Gastroesophageal sphincter (tissue), 4 donors: ENCODE measurements at regions not wholly inside any gene's neighbourhood (a gene's known extent, or its start where the extent isn't known, plus 50 kb on each side); places are given as distances from the start of the nearest gene placed in this dataset.

Experiments used
- ATAC-seq: fragments of 150-250 bp; one replicate; pipeline ENCODE4 v1.9.1; 2016; ENCODE audit warnings: mild to moderate bottlenecking, moderate library complexity
- H3K27ac ChIP-seq, 4 donors: fragments of 200-600 bp; sonication (generic) in 3 of 4; 1 replicate in 3 of 4; 2 replicates in 1 of 4; pipeline ENCODE4 v1.5.1; 2016 to 2019
- H3K27me3 ChIP-seq: fragments of 200-600 bp; sonication (generic); one replicate; pipeline ENCODE4 v1.5.1; 2019
- H3K36me3 ChIP-seq, 2 donors: fragments of 200-600 bp; sonication (generic); one replicate each; pipeline ENCODE4 v1.5.1; 2019; ENCODE audit warnings: control low read depth in 1 of 2
- H3K4me1 ChIP-seq, 3 donors: fragments of 200-600 bp; sonication (generic); 1 replicate in 2 of 3; 2 replicates in 1 of 3; pipeline ENCODE4 v1.5.1; 2016 to 2019; ENCODE audit warnings: control low read depth in 2 of 3
- H3K4me3 ChIP-seq, 2 donors: fragments of 200-600 bp; sonication (generic); one replicate each; pipeline ENCODE4 v1.5.1; 2019; ENCODE audit warnings: mild to moderate bottlenecking in 1 of 2, moderate library complexity in 1 of 2
- H3K9me3 ChIP-seq, 3 donors: fragments of 200-600 bp; sonication (generic); one replicate each; pipeline ENCODE4 v1.5.1; 2017 to 2019; ENCODE audit warnings: control low read depth in 2 of 3
- EP300 ChIP-seq: sonication (generic); formaldehyde crosslinking; IDR thresholded peaks from one replicate; pipeline ENCODE4 v1.6.1; 2017; ENCODE audit warnings: antibody characterized with exemption, mild to moderate bottlenecking
- POLR2A ChIP-seq, 2 donors: fragments of 450-650 bp; IDR thresholded peaks; one replicate each; pipeline ENCODE4 v1.6.1; 2017; ENCODE audit warnings: antibody characterized with exemption in 2 of 2, mild to moderate bottlenecking in 2 of 2, moderate library complexity in 1 of 2
- POLR2AphosphoS5 ChIP-seq: sonication (generic); formaldehyde crosslinking; IDR thresholded peaks from one replicate; pipeline ENCODE4 v1.6.1; 2017; ENCODE audit warnings: antibody characterized with exemption
- WGBS, 2 donors: methylation state at CpG; one replicate each; pipeline ENCODE4 v1.1.5; 2018; ENCODE audit warnings: low coverage in 1 of 2; 5-methylcytosine and 5-hydroxymethylcytosine counted together
- TF ChIP-seq, protein P1 (sequence below), 4 experiments: fragments of 200-600 bp in 2 of 4; fragments of 450-650 bp in 2 of 4; sonication (generic) in 1 of 4; IDR thresholded peaks; one replicate each; pipeline ENCODE4 v1.5.1; 2017 to 2019; ENCODE audit warnings: antibody characterized with exemption in 4 of 4, mild to moderate bottlenecking in 2 of 4, moderate library complexity in 2 of 4

DNA sequence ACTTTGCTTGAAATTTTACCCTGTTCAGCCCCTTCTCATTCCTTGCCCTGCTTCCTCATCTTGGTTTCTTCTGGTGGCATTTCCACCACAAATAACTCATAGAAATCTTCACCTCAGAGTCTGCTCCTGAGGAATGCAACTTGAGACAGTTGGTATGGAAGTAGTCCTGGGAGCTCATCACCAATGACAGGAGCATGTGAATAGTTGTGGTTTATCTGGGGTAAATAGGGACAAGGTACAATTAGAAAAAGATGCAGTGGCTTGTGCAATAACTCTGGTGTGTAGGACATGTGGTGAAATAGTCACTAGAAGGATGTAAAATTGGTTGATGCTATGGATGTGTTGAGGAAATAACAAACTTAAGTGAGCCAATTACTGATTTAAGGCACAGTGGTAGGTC, 72.7 kb upstream of the CHRNA7 start:
- H3K4me1 ChIP-seq, result no peaks in the 10 kb centered on the region
- TF ChIP-seq EP300, result no peak
- no peak for TF ChIP-seq POLR2A (IDR thresholded peaks at IDR 0.05)
- TF ChIP-seq POLR2AphosphoS5, result no peak
- TF ChIP-seq, protein P1, sequence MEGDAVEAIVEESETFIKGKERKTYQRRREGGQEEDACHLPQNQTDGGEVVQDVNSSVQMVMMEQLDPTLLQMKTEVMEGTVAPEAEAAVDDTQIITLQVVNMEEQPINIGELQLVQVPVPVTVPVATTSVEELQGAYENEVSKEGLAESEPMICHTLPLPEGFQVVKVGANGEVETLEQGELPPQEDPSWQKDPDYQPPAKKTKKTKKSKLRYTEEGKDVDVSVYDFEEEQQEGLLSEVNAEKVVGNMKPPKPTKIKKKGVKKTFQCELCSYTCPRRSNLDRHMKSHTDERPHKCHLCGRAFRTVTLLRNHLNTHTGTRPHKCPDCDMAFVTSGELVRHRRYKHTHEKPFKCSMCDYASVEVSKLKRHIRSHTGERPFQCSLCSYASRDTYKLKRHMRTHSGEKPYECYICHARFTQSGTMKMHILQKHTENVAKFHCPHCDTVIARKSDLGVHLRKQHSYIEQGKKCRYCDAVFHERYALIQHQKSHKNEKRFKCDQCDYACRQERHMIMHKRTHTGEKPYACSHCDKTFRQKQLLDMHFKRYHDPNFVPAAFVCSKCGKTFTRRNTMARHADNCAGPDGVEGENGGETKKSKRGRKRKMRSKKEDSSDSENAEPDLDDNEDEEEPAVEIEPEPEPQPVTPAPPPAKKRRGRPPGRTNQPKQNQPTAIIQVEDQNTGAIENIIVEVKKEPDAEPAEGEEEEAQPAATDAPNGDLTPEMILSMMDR (IDR thresholded peaks at IDR 0.05), result no peak
- no peak for ATAC-seq

DNA sequence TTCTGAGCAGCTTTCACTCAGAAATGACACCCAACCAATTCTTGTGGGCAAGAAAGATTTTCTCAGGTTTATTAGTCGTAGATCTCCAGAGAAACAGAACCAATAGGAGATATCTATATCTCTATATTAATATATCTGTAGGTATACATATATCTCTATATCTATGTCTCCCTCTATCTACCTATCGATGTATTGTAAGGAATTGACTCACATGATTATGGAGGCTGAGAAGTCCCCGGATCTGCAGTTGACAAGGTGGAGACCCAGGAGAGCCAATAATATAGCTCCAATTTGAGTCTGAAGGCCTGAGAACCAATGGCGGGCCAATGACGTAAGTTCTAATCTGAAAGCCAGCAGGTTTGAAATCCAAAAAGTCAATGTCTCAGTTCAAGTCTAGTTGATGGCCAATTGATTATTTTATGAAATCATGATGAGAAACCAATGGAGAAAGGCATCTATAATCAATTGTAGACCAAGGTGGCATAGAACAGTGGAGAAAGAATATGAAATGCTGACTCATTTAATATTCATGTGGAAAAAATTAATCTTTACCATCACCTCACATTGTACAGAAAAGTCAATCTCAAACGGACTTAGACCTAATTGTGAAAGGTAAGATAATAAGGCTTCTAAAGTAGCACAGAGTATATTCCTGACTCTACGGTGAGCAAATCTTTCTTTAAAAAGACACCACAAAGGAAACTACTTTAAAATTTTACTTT, 65.6 kb upstream of the CHRNA7 start:
- peaks cover 13% of the 10 kb centered on the region for H3K27me3 ChIP-seq
- no peaks in the 10 kb centered on the region for H3K36me3 ChIP-seq
- no peak overlapping the region for H3K4me3 ChIP-seq
- ATAC-seq, result no peak
- TF ChIP-seq, protein P1 (IDR thresholded peaks at IDR 0.05), result no peak
- no peak for TF ChIP-seq POLR2AphosphoS5
- TF ChIP-seq EP300, result no peak
- TF ChIP-seq POLR2A (IDR thresholded peaks at IDR 0.05), result no peak
- no peak overlapping the region for H3K27ac ChIP-seq
- WGBS, 2 donors, result 85 to 89% methylated on average over 6 to 7 of the region's 7 CpGs
- H3K4me1 ChIP-seq, result no peaks in the 10 kb centered on the region
- H3K9me3 ChIP-seq, result peaks cover 0 to 11% (median 0%) of the 10 kb centered on the region in 3 donors

More for the DNA sequence above, 72.7 kb upstream of the CHRNA7 start:
- peaks cover 17% of the 10 kb centered on the region for H3K27me3 ChIP-seq
- no peak overlapping the region for H3K27ac ChIP-seq
- H3K4me3 ChIP-seq, result no peak overlapping the region
- no peaks in the 10 kb centered on the region for H3K36me3 ChIP-seq
- H3K9me3 ChIP-seq, result peaks cover 0 to 36% (median 0%) of the 10 kb centered on the region in 3 donors

DNA sequence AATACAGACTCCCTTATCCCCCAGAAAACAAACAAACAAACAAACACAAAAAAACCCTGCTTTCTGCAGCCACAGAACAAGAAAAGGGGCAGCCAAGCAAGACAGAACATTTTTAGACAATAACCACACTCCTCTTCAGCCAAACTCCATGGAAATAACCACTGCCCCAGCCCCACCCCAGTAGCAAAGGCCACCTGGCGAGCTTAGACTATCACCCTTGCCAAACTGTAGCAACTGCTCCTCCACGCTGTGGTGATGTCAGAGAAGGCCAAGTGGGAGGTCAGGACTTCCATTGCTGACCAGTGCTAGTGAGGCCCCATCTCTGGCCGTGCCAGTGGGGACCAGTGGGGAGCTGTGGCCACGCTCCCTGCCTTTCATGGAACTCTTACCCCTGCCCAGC, 60.3 kb upstream of the CHRNA7 start:
- 33 to 60% methylated on average over 1 of the region's 4 CpGs for WGBS, 2 donors
- Histone ChIP-seq H3K4me3 (no peak overlapping the region), H3K27ac (no peak overlapping the region), H3K9me3 (no peaks in the 10 kb centered on the region), H3K36me3 (no peaks in the 10 kb centered on the region), H3K27me3 (peaks cover 13% of the 10 kb centered on the region), H3K4me1 (peaks cover 0 to 2% (median under 1%) of the 10 kb centered on the region in 3 donors)
- no peak for ATAC-seq
- TF ChIP-seq, protein P1 (IDR thresholded peaks at IDR 0.05), result no peak
- no peak for TF ChIP-seq POLR2A (IDR thresholded peaks at IDR 0.05)
- TF ChIP-seq POLR2AphosphoS5, result no peak
- TF ChIP-seq EP300, result no peak

DNA sequence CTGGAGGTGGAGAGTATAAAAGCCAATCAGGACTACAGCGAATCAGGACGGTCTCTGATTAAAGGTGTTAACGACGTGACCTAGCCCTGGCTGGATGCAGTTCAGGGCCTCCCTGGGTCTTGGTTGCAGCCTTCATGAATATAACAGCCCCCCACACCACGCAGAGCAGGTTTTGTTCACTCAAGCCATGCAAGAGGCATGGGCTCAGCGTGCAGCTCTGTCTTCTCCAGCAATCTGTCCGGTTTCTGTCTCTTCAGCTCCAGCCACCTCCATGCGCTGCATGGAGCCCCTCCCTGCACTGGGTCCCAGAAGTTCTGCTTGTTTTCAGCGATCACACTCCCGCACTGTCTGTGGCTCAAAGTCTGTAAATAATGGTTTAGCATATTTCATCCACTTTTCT, 57.1 kb upstream of the CHRNA7 start:
- no peaks in the 10 kb centered on the region for H3K9me3 ChIP-seq
- no peaks in the 10 kb centered on the region for H3K36me3 ChIP-seq
- TF ChIP-seq, protein P1 (IDR thresholded peaks at IDR 0.05), result no peak
- TF ChIP-seq EP300 (no peak), POLR2A (IDR thresholded peaks at IDR 0.05) (no peak), POLR2AphosphoS5 (no peak)
- no peak for ATAC-seq
- no peak overlapping the region for H3K27ac ChIP-seq
- no peak overlapping the region for H3K4me3 ChIP-seq
- peaks cover 0 to 11% (median 4%) of the 10 kb centered on the region in 3 donors for H3K4me1 ChIP-seq
- H3K27me3 ChIP-seq, result peaks cover 41% of the 10 kb centered on the region
- WGBS, 2 donors, result 76 to 100% methylated on average over 2 to 7 of the region's 10 CpGs

DNA sequence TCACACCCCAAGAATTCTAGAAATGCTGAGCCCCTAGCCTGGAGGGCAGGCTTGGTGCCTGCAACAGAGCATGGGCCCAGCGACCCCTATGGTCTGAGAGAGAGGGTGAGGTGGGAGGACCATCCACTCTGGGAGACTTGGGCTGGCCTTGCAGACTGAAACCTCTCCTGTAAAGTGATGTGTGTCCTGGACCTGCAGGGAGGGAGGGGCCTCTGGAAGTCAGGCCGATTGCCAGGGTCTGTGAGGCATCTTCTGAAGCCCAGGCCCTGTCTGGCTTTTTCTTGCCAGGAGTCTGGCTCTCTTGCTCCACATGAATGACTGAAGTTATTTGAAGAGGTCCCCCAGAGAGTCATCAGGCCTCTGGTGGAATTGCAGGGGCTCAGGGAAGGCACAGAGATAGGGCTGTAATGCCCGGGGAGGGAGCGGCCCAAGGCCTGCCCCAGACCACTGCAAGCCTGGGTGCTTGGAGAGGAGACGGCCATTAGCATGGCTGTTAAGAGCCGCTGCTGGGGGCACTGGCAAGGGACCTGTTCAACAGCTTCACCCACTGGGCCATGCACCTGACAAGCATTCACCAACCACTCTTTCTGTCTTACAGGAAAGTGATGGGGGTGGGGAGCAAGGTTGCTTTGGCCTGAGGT, 56.0 kb upstream of the CHRNA7 start:
- ATAC-seq, result no peak
- no peak overlapping the region for H3K27ac ChIP-seq
- WGBS, 2 donors, result 45% methylated on average over 3 of the region's 6 CpGs; no CpG with 5 or more reads in 1 of the 2 donors

More for the DNA sequence above, 56.0 kb upstream of the CHRNA7 start:
- Histone ChIP-seq H3K36me3 (no peaks in the 10 kb centered on the region), H3K4me1 (peaks cover 0 to 11% (median 4%) of the 10 kb centered on the region in 3 donors), H3K27me3 (peaks cover 50% of the 10 kb centered on the region), H3K9me3 (no peaks in the 10 kb centered on the region), H3K4me3 (no peak overlapping the region)
- no peak for TF ChIP-seq EP300
- TF ChIP-seq, protein P1 (IDR thresholded peaks at IDR 0.05), result no peak
